HepG2 (cell line): ENCODE measurements at regions not wholly inside any gene's neighbourhood (a gene's known extent, or its start where the extent isn't known, plus 50 kb on each side); places are given as distances from the start of the nearest gene placed in this dataset.

ENCODE experiments used
- ATAC-seq: fragments of 200-7000 bp; cut with Tn5 transposase; 3 replicates; pipeline ENCODE4 v1.9.1; 2020; ENCODE audit warnings: mild to moderate bottlenecking, moderate library complexity
- BruUV-seq: library from RNA; stranded (reverse); fragments of 400-500 nt; replicated peaks from 2 replicates; lab custom pipeline; 2021; lab: Mats Ljungman, UMichigan
- CTCF ChIA-PET: fragments of 300-600 bp; formaldehyde crosslinking; extraction: SDS; loops from one replicate; lab custom pipeline; 2021; ENCODE audit warnings: low total read pairs, inconsistent platforms, low intra/inter-chr PET ratio; lab: Yijun Ruan, JAX
- POLR2A ChIA-PET: fragments of 350-600 bp; sonication (Branson Sonifier 250); formaldehyde crosslinking; loops from one replicate; lab custom pipeline; 2020; ENCODE audit warnings: antibody characterized with exemption, inconsistent platforms; lab: Yijun Ruan, JAX
- DNase-seq: peaks from one replicate; pipeline ENCODE4 v3.0.0-alpha.2; 2015; ENCODE audit warnings: low spot score
- FAIRE-seq: peaks from 3 replicates; lab custom pipeline; 2011; peaks lifted over from hg19 to GRCh38; lab: Jason Lieb, UNC
- H2AFZ ChIP-seq: one replicate; pipeline ENCODE4 v1.6.1; 2011; ENCODE audit warnings: low read length, inconsistent platforms
- H3K27ac ChIP-seq: fragments of 300-600 bp; 3 replicates; pipeline ENCODE4 v1.8.0; 2011; ENCODE audit warnings: mixed run types, mild to moderate bottlenecking, mixed read lengths, low read length, inconsistent platforms; ENCODE audit not compliant: insufficient read depth; ENCODE audit errors: extremely low read length
- H3K27me3 ChIP-seq, 2 experiments: fragments of 200-600 bp in 1 of 2; 2 replicates in 1 of 2; 3 replicates in 1 of 2; pipeline versions ENCODE4 v1.6.0 to v1.8.0; 2011; ENCODE audit warnings: low read length in 2 of 2, mild to moderate bottlenecking in 2 of 2, moderate library complexity in 2 of 2, inconsistent platforms in 1 of 2; ENCODE audit not compliant: insufficient read depth in 2 of 2, control insufficient read depth in 1 of 2
- H3K36me3 ChIP-seq, 2 experiments: fragments of 200-600 bp in 1 of 2; replicated peaks in 1 of 2; 2 replicates in 1 of 2; 3 replicates in 1 of 2; pipeline versions ENCODE4 v1.5.1 to v1.8.0; 2011; ENCODE audit warnings: low read length in 2 of 2, inconsistent platforms in 1 of 2; ENCODE audit not compliant: insufficient read depth in 2 of 2, control insufficient read depth in 1 of 2
- H3K4me1 ChIP-seq: 2 replicates; pipeline ENCODE4 v1.5.1; 2012; ENCODE audit warnings: low read length, inconsistent platforms; ENCODE audit not compliant: insufficient read depth
- H3K4me2 ChIP-seq: 2 replicates; pipeline ENCODE4 v1.6.0; 2011; ENCODE audit warnings: low read depth, low read length, inconsistent platforms
- H3K4me3 ChIP-seq, 3 experiments: fragments of 200-600 bp in 1 of 3; sonication (generic), shearing (Covaris generic) in 1 of 3; replicated peaks in 1 of 3; 2 replicates each; pipeline ENCODE4 v1.5.1; 2011 to 2016; ENCODE audit warnings: low read length in 3 of 3, inconsistent platforms in 2 of 3, low read depth in 2 of 3, mild to moderate bottlenecking in 2 of 3, control low read depth in 1 of 3, mixed read lengths in 1 of 3; ENCODE audit not compliant: insufficient read depth in 1 of 3
- H3K79me2 ChIP-seq: one replicate; pipeline ENCODE4 v1.6.1; 2011; ENCODE audit warnings: low read length, inconsistent platforms; ENCODE audit not compliant: insufficient read depth
- H3K9ac ChIP-seq: 2 replicates; pipeline ENCODE4 v1.6.0; 2011; ENCODE audit warnings: mild to moderate bottlenecking, low read depth, low read length, inconsistent platforms; ENCODE audit not compliant: insufficient read depth
- H3K9me3 ChIP-seq: 2 replicates; pipeline ENCODE4 v1.5.1; 2012; ENCODE audit warnings: mild to moderate bottlenecking, low read length
- H4K20me1 ChIP-seq: 2 replicates; pipeline ENCODE4 v1.6.0; 2011; ENCODE audit warnings: inconsistent platforms, mild to moderate bottlenecking, low read length, moderate library complexity; ENCODE audit not compliant: insufficient read depth
- AKAP8 ChIP-seq: sonication (generic); formaldehyde crosslinking; IDR thresholded peaks from 2 replicates; pipeline ENCODE4 v1.5.1; 2020; ENCODE audit warnings: mild to moderate bottlenecking, missing genetic modification reagents
- DNMT3B ChIP-seq: conservative IDR thresholded peaks from 2 replicates; pipeline ENCODE4 v1.6.1; 2016; ENCODE audit warnings: missing biosample characterization, control low read depth
- ETV6 ChIP-seq: sonication (generic); formaldehyde crosslinking; conservative IDR thresholded peaks from 2 replicates; pipeline ENCODE4 v1.4.0; 2020; ENCODE audit warnings: missing genetic modification reagents
- HOXD1 ChIP-seq: sonication (generic); formaldehyde crosslinking; IDR thresholded peaks from 2 replicates; pipeline ENCODE4 v1.5.0; 2020; ENCODE audit warnings: missing genetic modification reagents
- MBNL3 ChIP-seq: fragments of 250-450 bp; sonication (Bioruptor Pico); conservative IDR thresholded peaks from 2 replicates; pipeline ENCODE4 v1.8.0; 2022; ENCODE audit warnings: mild to moderate bottlenecking, inconsistent platforms
- PHF8 ChIP-seq: sonication (generic); formaldehyde crosslinking; IDR thresholded peaks from 2 replicates; pipeline ENCODE4 v1.5.0; 2020; ENCODE audit warnings: missing genetic modification reagents
- POLR2A ChIP-seq, 2 experiments: IDR thresholded peaks; 2 replicates each; pipeline ENCODE4 v1.6.1; 2011; ENCODE audit warnings: low read depth in 2 of 2, low read length in 2 of 2, mild to moderate bottlenecking in 1 of 2, moderate library complexity in 1 of 2; ENCODE audit not compliant: insufficient read depth in 1 of 2
- YY1 ChIP-seq: IDR thresholded peaks from 2 replicates; pipeline ENCODE4 v1.6.1; 2011; ENCODE audit warnings: low read length, low read depth, moderate library complexity, mild to moderate bottlenecking; ENCODE audit not compliant: insufficient read depth, insufficient replicate concordance
- ZNF552 ChIP-seq: sonication (generic); formaldehyde crosslinking; IDR thresholded peaks from 2 replicates; pipeline ENCODE4 v1.9.0; 2022; ENCODE audit warnings: missing genetic modification reagents, mild to moderate bottlenecking, borderline replicate concordance
- ZNF562 ChIP-seq: sonication (generic); formaldehyde crosslinking; IDR thresholded peaks from 2 replicates; pipeline ENCODE4 v1.8.0; 2022; ENCODE audit warnings: missing genetic modification reagents, borderline replicate concordance
- ZNF75D ChIP-seq: sonication (generic); formaldehyde crosslinking; IDR thresholded peaks from 2 replicates; pipeline ENCODE4 v1.8.1; 2023; ENCODE audit warnings: missing genetic modification reagents, mild to moderate bottlenecking, borderline replicate concordance
- WGBS: methylation state at CpG from one replicate; pipeline ENCODE4 v1.1.6; 2017; ENCODE audit warnings: low lambda C conversion rate; 5-methylcytosine and 5-hydroxymethylcytosine counted together
- in situ Hi-C: cut with HindIII; loops from 2 replicates; pipeline ENCODE4 v1.10.0; 2017; ENCODE audit warnings: low pct_unique_long_range_greater_than_20kb; ENCODE audit not compliant: extremely low pct_ligation_motif_present
- intact Hi-C: fragments of 100-400 bp; cut with micrococcal nuclease; formaldehyde crosslinking; loops from one replicate; pipeline ENCODE4 v1.10.0; 2022; ENCODE audit not compliant: unreplicated experiment
- TF ChIP-seq, protein P1 (sequence below): sonication (generic); formaldehyde crosslinking; IDR thresholded peaks from 2 replicates; pipeline ENCODE4 v1.4.0; 2020; ENCODE audit warnings: missing genetic modification reagents
- TF ChIP-seq, protein P2 (sequence below): sonication (generic); formaldehyde crosslinking; IDR thresholded peaks from 2 replicates; pipeline ENCODE4 v1.4.0; 2020; ENCODE audit warnings: missing genetic modification reagents

DNA sequence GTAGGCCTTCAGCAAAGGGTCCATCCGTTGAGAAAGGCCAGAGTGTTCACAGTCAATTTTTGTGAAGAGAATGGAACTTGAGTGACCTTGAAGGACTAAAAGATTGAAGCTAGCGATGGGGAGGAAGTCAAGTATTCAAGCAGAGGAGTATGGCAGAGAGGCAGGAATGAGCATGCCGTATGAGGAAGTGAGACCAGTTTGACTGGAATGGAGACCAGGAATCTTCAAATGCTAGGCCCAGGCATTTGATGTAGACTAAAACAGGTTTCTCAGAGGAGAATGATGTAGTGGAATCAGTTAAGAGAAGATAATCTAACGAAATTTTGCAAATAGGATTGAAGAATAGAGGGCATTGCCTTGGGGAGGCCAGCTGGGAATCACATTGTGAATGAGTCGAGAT is 90.4 kb upstream of the SEMA6A start:
- no peaks in the 10 kb centered on the region for H3K79me2 ChIP-seq
- DNase-seq: no peak
- no TSS peak for BruUV-seq
- no peak for FAIRE-seq
- ChIA-PET CTCF (no interaction called here), POLR2A (no interaction called here)
- H4K20me1 ChIP-seq: no peaks in the 10 kb centered on the region
- no peak overlapping the region for H3K4me3 ChIP-seq
- intact Hi-C loops: no loop called here
- in situ Hi-C loops: no loop called here
- no peaks in the 10 kb centered on the region; a peak in 1 of 5 replicates for H3K27me3 ChIP-seq
- no peak overlapping the region for H3K9ac ChIP-seq
- H2AFZ ChIP-seq: no peak overlapping the region
- H3K27ac ChIP-seq: no peak overlapping the region
- WGBS: 11% methylated on average over 5 of the region's 5 CpGs
- no peak for ATAC-seq
- TF ChIP-seq, protein P1, sequence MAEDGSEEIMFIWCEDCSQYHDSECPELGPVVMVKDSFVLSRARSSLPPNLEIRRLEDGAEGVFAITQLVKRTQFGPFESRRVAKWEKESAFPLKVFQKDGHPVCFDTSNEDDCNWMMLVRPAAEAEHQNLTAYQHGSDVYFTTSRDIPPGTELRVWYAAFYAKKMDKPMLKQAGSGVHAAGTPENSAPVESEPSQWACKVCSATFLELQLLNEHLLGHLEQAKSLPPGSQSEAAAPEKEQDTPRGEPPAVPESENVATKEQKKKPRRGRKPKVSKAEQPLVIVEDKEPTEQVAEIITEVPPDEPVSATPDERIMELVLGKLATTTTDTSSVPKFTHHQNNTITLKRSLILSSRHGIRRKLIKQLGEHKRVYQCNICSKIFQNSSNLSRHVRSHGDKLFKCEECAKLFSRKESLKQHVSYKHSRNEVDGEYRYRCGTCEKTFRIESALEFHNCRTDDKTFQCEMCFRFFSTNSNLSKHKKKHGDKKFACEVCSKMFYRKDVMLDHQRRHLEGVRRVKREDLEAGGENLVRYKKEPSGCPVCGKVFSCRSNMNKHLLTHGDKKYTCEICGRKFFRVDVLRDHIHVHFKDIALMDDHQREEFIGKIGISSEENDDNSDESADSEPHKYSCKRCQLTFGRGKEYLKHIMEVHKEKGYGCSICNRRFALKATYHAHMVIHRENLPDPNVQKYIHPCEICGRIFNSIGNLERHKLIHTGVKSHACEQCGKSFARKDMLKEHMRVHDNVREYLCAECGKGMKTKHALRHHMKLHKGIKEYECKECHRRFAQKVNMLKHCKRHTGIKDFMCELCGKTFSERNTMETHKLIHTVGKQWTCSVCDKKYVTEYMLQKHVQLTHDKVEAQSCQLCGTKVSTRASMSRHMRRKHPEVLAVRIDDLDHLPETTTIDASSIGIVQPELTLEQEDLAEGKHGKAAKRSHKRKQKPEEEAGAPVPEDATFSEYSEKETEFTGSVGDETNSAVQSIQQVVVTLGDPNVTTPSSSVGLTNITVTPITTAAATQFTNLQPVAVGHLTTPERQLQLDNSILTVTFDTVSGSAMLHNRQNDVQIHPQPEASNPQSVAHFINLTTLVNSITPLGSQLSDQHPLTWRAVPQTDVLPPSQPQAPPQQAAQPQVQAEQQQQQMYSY (CRISPR knock-in tag): no peak
- H3K4me1 ChIP-seq: peaks cover 24% of the 10 kb centered on the region
- H3K4me2 ChIP-seq: no peak overlapping the region
- no peaks in the 10 kb centered on the region for H3K36me3 ChIP-seq
- peaks cover 11% of the 10 kb centered on the region for H3K9me3 ChIP-seq

DNA sequence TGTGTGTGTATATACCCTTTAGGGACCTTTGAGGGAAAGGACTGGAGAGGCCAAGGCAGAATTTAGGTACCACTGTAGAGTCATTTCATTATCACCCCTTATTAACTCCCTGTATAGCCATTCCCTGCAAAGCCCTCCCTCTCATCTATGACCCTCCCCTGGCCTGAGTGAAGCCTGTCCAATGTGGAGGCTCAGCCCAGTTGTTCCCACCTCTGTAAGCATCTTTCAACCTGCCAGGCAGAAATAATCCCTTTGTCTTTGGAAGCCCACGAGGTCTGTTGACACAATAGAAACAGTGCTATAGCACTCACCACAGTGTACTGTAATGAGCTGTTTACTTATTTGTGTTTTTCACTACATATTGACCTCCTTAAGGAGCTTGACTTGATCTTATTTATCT is 88.5 kb upstream of the SEMA6A start:
- BruUV-seq: no TSS peak
- Histone ChIP-seq H2AFZ (no peak overlapping the region), H3K27ac (no peak overlapping the region), H3K4me3 (no peak overlapping the region), H4K20me1 (no peaks in the 10 kb centered on the region), H3K9ac (no peak overlapping the region), H3K27me3 (no peaks in the 10 kb centered on the region; a peak in 1 of 5 replicates), H3K4me1 (peaks cover 15% of the 10 kb centered on the region), H3K79me2 (no peaks in the 10 kb centered on the region), H3K36me3 (no peaks in the 10 kb centered on the region), H3K4me2 (no peak overlapping the region), H3K9me3 (peaks cover 11% of the 10 kb centered on the region)
- ATAC-seq (no peak), FAIRE-seq (no peak), DNase-seq (no peak)
- ChIA-PET POLR2A (no interaction called here), CTCF (no interaction called here)
- intact Hi-C loops (no loop called here), in situ Hi-C loops (no loop called here)
- TF ChIP-seq ZNF562 (CRISPR knock-in tag) (no peak), ZNF75D (no peak), PHF8 (CRISPR knock-in tag) (no peak), MBNL3 (no peak), HOXD1 (no peak), YY1 (no peak), POLR2A (IDR thresholded peaks at IDR 0.05; ENCODE audit: insufficient read depth in 1 of 2, low read depth in 2 of 2, low read length in 2 of 2) (no peak), ETV6 (CRISPR knock-in tag) (no peak), ZNF552 (CRISPR knock-in tag) (no peak), DNMT3B (CRISPR knock-in tag) (no peak), AKAP8 (no peak)
- TF ChIP-seq, protein P2, sequence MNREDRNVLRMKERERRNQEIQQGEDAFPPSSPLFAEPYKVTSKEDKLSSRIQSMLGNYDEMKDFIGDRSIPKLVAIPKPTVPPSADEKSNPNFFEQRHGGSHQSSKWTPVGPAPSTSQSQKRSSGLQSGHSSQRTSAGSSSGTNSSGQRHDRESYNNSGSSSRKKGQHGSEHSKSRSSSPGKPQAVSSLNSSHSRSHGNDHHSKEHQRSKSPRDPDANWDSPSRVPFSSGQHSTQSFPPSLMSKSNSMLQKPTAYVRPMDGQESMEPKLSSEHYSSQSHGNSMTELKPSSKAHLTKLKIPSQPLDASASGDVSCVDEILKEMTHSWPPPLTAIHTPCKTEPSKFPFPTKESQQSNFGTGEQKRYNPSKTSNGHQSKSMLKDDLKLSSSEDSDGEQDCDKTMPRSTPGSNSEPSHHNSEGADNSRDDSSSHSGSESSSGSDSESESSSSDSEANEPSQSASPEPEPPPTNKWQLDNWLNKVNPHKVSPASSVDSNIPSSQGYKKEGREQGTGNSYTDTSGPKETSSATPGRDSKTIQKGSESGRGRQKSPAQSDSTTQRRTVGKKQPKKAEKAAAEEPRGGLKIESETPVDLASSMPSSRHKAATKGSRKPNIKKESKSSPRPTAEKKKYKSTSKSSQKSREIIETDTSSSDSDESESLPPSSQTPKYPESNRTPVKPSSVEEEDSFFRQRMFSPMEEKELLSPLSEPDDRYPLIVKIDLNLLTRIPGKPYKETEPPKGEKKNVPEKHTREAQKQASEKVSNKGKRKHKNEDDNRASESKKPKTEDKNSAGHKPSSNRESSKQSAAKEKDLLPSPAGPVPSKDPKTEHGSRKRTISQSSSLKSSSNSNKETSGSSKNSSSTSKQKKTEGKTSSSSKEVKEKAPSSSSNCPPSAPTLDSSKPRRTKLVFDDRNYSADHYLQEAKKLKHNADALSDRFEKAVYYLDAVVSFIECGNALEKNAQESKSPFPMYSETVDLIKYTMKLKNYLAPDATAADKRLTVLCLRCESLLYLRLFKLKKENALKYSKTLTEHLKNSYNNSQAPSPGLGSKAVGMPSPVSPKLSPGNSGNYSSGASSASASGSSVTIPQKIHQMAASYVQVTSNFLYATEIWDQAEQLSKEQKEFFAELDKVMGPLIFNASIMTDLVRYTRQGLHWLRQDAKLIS (CRISPR knock-in tag): no peak
- 0% methylated on average over 1 of the region's 1 CpG for WGBS
